GM12878 (cell line): ENCODE measurements at regions not wholly inside any gene's neighbourhood (a gene's known extent, or its start where the extent isn't known, plus 50 kb on each side); places are given as distances from the start of the nearest gene placed in this dataset.

Experiments
- ATF2 ChIP-seq: IDR thresholded peaks from 2 replicates; pipeline ENCODE4 v1.6.1; 2012; ENCODE audit warnings: low read length, inconsistent platforms
- BCL11A ChIP-seq: IDR thresholded peaks from 2 replicates; pipeline ENCODE4 v1.6.1; 2011; ENCODE audit warnings: low read depth, low read length
- BMI1 ChIP-seq: fragments of 450-650 bp; IDR thresholded peaks from 2 replicates; pipeline ENCODE4 v1.6.1; 2016; ENCODE audit warnings: mild to moderate bottlenecking, moderate library complexity, borderline replicate concordance
- CBFB ChIP-seq: IDR thresholded peaks from 2 replicates; pipeline ENCODE4 v1.6.1; 2016; ENCODE audit warnings: antibody characterized with exemption, low read depth
- CBX5 ChIP-seq: sonication (generic); IDR thresholded peaks from 2 replicates; pipeline ENCODE4 v1.6.1; 2016; ENCODE audit warnings: low read depth, moderate library complexity, mild to moderate bottlenecking, inconsistent platforms
- E2F8 ChIP-seq: fragments of 450-650 bp; IDR thresholded peaks from 2 replicates; pipeline ENCODE4 v1.6.1; 2018; ENCODE audit warnings: mild to moderate bottlenecking, low read depth, moderate library complexity; ENCODE audit not compliant: partially characterized antibody
- GABPA ChIP-seq: IDR thresholded peaks from 2 replicates; pipeline ENCODE4 v1.6.1; 2014; ENCODE audit warnings: antibody characterized with exemption, low read depth, mild to moderate bottlenecking, inconsistent platforms
- HCFC1 ChIP-seq: fragments of 150-350 bp; IDR thresholded peaks from 2 replicates; pipeline ENCODE4 v1.6.1; 2014; ENCODE audit warnings: low read length
- IKZF2 ChIP-seq, 2 experiments: fragments of 450-650 bp; IDR thresholded peaks; 2 replicates each; pipeline ENCODE4 v1.6.1; 2017; ENCODE audit warnings: mild to moderate bottlenecking in 2 of 2, moderate library complexity in 2 of 2
- KAT2A ChIP-seq: conservative IDR thresholded peaks from 2 replicates; pipeline ENCODE4 v1.6.1; 2011; ENCODE audit warnings: low read depth, low read length; ENCODE audit not compliant: control insufficient read depth
- MTA3 ChIP-seq: IDR thresholded peaks from 2 replicates; pipeline ENCODE4 v1.6.1; 2012; ENCODE audit warnings: low read length, inconsistent platforms, borderline replicate concordance
- NFYA ChIP-seq: IDR thresholded peaks from 2 replicates; pipeline ENCODE4 v1.6.1; 2011; ENCODE audit warnings: low read depth, mild to moderate bottlenecking, low read length, improper control_type of control experiment, borderline replicate concordance
- NFYB ChIP-seq: IDR thresholded peaks from 2 replicates; pipeline ENCODE4 v1.6.1; 2011; ENCODE audit warnings: low read depth, mild to moderate bottlenecking, low read length, improper control_type of control experiment, moderate library complexity; ENCODE audit not compliant: insufficient read depth
- PML ChIP-seq: IDR thresholded peaks from 2 replicates; pipeline ENCODE4 v1.6.1; 2012; ENCODE audit warnings: low read length, inconsistent platforms
- POLR2AphosphoS5 ChIP-seq: IDR thresholded peaks from 2 replicates; pipeline ENCODE4 v1.6.1; 2011; ENCODE audit warnings: mild to moderate bottlenecking, low read length, inconsistent platforms
- SMC3 ChIP-seq: IDR thresholded peaks from 2 replicates; pipeline ENCODE4 v1.6.1; 2011; ENCODE audit warnings: low read length, improper control_type of control experiment, borderline replicate concordance
- SP1 ChIP-seq: IDR thresholded peaks from one replicate; pipeline ENCODE4 v1.6.1; 2011; ENCODE audit warnings: low read depth, low read length
- SPI1 ChIP-seq: IDR thresholded peaks from 2 replicates; pipeline ENCODE4 v1.6.1; 2011; ENCODE audit warnings: low read depth, mild to moderate bottlenecking, low read length, moderate library complexity, borderline replicate concordance; ENCODE audit not compliant: insufficient read depth
- ZBTB11 ChIP-seq: fragments of 450-650 bp; formaldehyde crosslinking; IDR thresholded peaks from 2 replicates; pipeline ENCODE4 v1.5.0; 2022; ENCODE audit warnings: mild to moderate bottlenecking, missing genetic modification characterization
- ZNF217 ChIP-seq: fragments of 450-650 bp; IDR thresholded peaks from 2 replicates; pipeline ENCODE4 v1.6.1; 2017; ENCODE audit warnings: antibody characterized with exemption, mild to moderate bottlenecking
- TF ChIP-seq, protein P1 (sequence below): IDR thresholded peaks from 2 replicates; pipeline ENCODE4 v1.6.1; 2012; ENCODE audit warnings: low read depth, low read length, improper control_type of control experiment
- TF ChIP-seq, protein P2 (sequence below), 3 experiments: IDR thresholded peaks in 2 of 3; conservative IDR thresholded peaks in 1 of 3; 2 replicates each; pipeline ENCODE4 v1.5.1; 2011; ENCODE audit warnings: low read depth in 3 of 3, low read length in 3 of 3, mild to moderate bottlenecking in 3 of 3, control low read depth in 2 of 3, moderate library complexity in 2 of 3, inconsistent platforms in 1 of 3, mixed read lengths in 1 of 3; ENCODE audit not compliant: control insufficient read depth in 2 of 3, insufficient read depth in 1 of 3; ENCODE audit errors: extremely low read depth in 1 of 3

GRCh38 chr7:20030915-20031362 lies 186.2 kb downstream of the MACC1 start (continued):
- TF ChIP-seq ZBTB11 (CRISPR knock-in tag) (no peak), CBFB (no peak), MTA3 (no peak), SPI1 (peak; percentile 49; the same call in 1 of the 2 replicates), IKZF2 (IDR thresholded peaks at IDR 0.05) (peak in 1 of 2 experiments; percentile 19; a peak in 2 of 4 replicates), SMC3 (no peak), HCFC1 (no peak), SP1 (no peak), CBX5 (0 out of 2 replicates have a peak, but pooled peaks have one; percentile 9), BMI1 (no peak), NFYB (no peak), PML (no peak), E2F8 (no peak), ZNF217 (no peak), POLR2AphosphoS5 (no peak), GABPA (no peak), NFYA (no peak), ATF2 (peak; percentile 73), BCL11A (no peak), KAT2A (no peak)
- TF ChIP-seq, protein P1, sequence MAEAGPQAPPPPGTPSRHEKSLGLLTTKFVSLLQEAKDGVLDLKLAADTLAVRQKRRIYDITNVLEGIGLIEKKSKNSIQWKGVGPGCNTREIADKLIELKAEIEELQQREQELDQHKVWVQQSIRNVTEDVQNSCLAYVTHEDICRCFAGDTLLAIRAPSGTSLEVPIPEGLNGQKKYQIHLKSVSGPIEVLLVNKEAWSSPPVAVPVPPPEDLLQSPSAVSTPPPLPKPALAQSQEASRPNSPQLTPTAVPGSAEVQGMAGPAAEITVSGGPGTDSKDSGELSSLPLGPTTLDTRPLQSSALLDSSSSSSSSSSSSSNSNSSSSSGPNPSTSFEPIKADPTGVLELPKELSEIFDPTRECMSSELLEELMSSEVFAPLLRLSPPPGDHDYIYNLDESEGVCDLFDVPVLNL = no peak
- TF ChIP-seq, protein P2, sequence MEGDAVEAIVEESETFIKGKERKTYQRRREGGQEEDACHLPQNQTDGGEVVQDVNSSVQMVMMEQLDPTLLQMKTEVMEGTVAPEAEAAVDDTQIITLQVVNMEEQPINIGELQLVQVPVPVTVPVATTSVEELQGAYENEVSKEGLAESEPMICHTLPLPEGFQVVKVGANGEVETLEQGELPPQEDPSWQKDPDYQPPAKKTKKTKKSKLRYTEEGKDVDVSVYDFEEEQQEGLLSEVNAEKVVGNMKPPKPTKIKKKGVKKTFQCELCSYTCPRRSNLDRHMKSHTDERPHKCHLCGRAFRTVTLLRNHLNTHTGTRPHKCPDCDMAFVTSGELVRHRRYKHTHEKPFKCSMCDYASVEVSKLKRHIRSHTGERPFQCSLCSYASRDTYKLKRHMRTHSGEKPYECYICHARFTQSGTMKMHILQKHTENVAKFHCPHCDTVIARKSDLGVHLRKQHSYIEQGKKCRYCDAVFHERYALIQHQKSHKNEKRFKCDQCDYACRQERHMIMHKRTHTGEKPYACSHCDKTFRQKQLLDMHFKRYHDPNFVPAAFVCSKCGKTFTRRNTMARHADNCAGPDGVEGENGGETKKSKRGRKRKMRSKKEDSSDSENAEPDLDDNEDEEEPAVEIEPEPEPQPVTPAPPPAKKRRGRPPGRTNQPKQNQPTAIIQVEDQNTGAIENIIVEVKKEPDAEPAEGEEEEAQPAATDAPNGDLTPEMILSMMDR (IDR thresholded peaks at IDR 0.05 in 2 of 3, conservative IDR thresholded peaks at IDR 0.05 in 1 of 3; ENCODE audit: control insufficient read depth in 2 of 3, extremely low read depth in 1 of 3, insufficient read depth in 1 of 3, low read depth in 3 of 3, low read length in 3 of 3) = no peak
